ENCODE measurements at regions not wholly inside any gene's neighbourhood (a gene's known extent, or its start where the extent isn't known, plus 50 kb on each side); places are given as distances from the start of the nearest gene placed in this dataset.
"Not testable (repeated sequence)": the region's sequence is repeated elsewhere in the genome, so short reads cannot be mapped to it uniquely, and the experiment has no call there.

GRCh38 chr9:7739595-7739994 is 60.0 kb downstream of the DMAC1 start:
- DNase-seq: no peak

DNA sequence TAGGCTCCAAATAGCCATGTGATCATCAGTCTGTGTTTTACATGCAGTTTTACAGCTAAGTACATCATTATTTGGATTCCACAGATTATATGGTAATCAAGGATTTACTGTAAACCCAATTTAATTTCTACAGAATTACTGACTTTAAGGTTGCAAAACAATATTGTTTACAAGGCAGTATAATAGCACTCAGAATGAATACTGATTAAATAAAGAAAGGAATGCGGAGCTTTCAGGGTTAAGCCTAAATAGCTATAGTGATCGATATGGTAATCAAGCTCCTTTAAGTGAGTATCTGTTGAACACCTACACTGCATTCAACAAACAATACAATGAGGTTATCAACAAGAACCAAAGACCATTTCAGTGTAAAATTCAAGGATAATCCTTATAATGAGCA is 64.3 kb downstream of the DMAC1 start:
- no peak for DNase-seq

DNA sequence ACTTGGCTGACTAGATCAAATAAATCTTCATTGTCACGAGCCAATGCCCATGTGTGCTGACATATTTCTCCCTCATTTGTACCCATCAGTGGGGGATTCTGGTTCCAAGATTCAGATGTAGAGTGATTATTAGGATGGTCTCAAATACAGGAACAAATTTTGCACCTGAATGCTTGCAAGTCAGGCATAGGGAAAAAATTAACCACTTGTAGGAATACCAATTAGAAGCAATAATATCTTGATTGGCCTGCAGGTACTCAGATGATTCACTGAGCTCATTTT is 69.5 kb downstream of the DMAC1 start:
- DNase-seq: no peak

DNA sequence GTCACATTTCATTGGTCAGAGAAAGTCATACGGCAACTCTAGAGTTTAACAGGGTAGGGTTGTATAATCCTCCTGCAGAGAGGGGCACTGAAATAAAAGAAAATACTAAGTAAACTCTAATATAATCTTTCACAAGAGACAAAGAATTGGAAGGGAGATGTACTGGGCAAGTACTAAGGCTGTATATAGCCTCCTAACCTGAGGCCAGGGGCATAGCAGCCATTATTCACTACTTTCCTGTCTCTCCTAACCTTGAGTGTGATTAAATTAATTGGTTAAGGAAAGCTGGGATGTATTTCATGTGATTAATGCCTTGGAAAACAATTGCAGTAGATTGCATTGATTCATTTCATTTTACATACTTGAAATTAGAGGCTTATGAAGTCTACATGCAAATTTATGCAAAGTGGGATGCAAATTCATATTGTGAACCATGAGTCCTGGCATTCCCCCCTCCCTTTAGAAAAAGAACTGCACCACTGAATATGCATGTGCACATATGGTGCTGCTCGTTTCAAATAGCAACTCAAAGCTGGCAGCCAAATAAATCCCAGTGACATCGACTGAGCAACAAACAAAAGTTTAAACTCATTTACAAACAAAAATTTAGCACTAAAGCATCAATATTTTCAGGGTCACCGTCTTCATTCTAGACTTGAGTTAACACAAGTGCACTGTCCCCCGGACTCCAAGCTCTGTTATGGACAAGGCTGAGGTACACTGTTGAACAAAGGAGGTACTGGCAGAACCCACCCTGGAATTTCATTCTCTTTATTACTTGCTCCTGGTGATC is 70.0 kb downstream of the DMAC1 start:
- DNase-seq: no peak

- no peak for DNase-seq
Observed at GRCh38 chr9:7721291-7721690, 78.3 kb downstream of the DMAC1 start.

GRCh38 chr9:7713088-7713487 is 86.5 kb downstream of the DMAC1 start:
- not testable (repeated sequence) for DNase-seq

- DNase-seq: no peak
Observed at GRCh38 chr9:7710686-7711085, 88.9 kb downstream of the DMAC1 start.

GRCh38 chr9:7707934-7708333 is 91.6 kb downstream of the DMAC1 start:
- DNase-seq: no peak

- no peak for DNase-seq
Observed at GRCh38 chr9:7704543-7704942, 95.0 kb downstream of the DMAC1 start.

- no peak for DNase-seq
Observed at GRCh38 chr9:7691909-7692308, 107.7 kb downstream of the DMAC1 start.

GRCh38 chr9:7690014-7690413 is 109.6 kb downstream of the DMAC1 start:
- no peak for DNase-seq

DNA sequence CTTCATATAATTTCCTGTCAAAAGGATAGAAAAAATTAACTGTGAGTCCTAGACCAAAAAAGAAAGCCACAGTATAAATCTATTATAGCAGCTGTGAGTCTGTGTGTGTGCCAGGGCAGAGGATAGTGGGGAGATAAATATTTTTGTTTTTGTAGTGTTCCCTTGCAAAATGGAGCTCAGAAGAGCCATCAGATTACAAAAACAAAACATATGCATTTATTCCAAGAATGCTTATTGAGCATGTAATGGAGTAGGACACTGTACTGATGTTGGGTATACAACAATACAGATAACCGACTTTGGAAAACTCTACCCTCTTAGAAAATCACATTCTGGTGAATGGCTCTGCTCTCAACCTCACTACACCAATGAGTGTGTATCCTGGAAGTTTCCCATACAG is 111.0 kb downstream of the DMAC1 start:
- no peak for DNase-seq

GRCh38 chr9:7676609-7677156 is 122.9 kb downstream of the DMAC1 start:
- no peak for DNase-seq

- DNase-seq: no peak
Observed at GRCh38 chr9:7671847-7672246, 127.7 kb downstream of the DMAC1 start.

DNA sequence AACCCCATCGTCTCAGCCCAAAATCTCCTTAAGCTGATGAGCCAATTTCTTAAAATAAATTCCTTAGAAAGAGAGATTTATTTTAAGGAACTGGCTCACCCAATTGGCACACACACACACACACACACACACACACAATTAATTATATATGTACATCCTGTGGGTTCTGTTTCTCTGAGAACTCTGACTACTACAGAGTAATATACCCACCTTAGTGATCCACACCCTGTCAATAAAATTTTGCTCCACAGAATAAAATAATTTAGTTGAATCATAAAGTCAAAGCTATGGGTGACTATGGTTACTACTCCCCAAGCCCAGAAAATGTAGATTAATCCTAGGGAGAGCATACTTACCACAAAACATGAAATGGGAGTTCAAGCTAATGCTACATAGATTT is 131.0 kb downstream of the DMAC1 start:
- DNase-seq: no peak

DNA sequence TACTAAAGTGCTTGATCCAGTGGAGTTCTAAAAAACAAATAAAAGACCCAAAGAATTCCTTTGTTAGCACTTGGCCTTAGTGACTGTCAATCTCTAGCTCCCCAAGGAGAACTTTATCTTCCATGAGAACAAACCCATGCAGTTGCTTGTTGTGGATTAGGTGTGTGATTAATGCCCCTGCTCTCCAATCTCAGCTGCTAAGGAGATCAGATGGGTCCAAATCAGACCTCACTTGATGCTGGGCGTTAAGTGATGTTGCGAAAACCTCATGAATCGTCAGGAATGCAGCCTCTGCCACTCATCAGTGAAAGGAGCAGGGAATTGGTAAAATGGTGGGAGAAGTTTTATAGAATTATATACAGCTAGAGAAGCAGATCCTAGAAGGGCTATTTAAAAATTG is 133.7 kb downstream of the DMAC1 start:
- no peak for DNase-seq

DNA sequence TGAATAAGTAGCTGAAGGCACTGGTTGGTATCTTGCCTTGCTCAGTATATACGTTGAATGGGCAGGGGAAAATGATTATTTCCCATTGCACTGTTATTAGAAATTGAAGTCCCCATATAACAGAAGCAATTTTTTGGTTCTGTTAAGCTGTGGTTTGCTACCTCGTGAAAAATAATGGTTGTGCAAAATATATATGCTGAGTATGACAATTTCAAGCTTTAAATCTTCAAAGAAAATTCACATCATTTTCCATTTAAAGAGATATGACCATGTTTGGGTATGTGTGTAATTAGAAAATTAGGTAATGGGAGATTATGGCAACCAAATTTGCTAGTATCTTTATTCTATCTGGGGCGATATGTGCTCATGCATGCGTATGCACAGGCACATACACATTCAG is 139.8 kb downstream of the DMAC1 start:
- no peak for DNase-seq

GRCh38 chr9:7656636-7657035 is 142.9 kb downstream of the DMAC1 start:
- no peak for DNase-seq

DNA sequence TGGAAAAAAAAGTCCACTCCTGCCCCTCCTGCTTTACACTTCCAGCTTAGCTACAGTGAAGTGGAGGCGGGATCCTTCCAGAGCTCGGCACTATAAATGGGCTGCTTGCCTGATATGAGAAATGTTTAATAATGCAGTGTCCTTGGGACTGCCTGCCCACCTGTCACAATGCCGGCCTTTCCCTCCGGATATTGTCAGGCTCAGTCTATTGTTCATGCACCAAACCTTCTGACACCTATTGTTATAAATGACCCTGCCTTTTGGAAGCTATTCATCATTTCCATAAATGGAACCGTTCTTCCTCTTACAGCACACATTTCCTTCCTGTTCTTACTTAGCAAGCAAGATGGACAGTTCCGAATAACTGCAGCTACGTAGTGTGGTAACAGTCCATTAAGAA is 146.3 kb downstream of the DMAC1 start:
- DNase-seq: no peak

GRCh38 chr9:7640231-7640630 is 159.3 kb downstream of the DMAC1 start:
- DNase-seq: no peak

DNA sequence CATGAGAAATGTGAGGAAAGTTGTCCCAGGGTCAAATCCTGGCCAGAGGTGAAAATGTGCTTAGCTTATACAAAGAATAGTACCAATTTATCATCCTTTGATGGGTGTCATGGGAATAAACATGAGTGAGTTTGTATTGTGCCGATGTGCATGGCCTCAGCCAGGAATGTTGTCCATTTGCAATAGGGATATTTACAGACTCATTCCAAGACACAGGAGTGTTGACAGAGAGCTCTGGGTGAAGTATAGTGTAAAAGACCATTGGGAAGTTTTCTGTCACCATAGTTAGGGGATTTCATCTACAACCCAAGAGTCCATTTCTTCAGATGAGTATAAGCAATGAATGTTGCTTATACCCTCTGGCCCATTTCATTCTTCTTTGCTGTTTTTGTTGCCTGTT is 160.1 kb downstream of the DMAC1 start:
- DNase-seq: no peak

GRCh38 chr9:7636838-7637467 is 162.6 kb downstream of the DMAC1 start:
- DNase-seq: no peak

DNA sequence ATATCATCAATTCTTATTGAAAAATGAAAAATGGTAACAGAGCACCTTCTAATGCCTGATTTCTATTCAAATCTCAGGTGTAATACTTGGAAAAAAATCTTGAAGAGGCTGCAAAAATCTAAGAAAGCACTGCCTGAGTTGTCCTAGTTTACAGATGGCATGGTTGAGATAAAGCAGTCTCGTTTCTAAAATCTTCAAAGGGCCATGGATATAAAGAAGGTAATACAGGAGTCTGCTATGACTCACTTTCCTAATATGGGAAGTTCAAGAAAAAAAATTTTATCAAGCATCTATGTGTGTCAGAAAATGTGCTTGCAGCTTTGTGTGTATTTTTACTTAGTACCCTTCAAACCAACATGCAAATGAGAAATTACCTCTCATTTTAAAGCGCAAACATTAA is 163.3 kb downstream of the DMAC1 start:
- DNase-seq: no peak

DNA sequence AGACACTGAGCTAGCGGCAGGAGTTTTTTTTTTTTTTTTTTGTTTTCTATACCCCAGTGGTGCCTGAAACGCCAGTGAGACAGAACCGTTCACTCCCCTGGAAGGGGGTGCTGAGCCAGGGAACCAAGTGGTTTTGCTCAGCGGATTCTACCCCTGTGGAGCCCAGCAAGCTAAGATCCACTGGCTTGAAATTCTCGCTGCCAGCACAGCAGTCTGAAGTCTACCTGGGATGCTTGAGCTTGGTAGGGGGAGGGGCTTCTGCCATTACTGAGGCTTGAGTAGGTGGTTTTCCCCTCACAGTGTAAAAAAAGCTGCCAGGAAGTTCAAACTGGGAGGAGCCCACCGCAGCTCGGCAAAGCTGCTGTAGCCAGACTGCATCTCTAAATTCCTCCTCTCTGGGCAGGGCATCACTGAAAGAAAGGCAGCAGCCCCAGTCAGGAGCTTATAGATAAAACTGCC is 173.0 kb downstream of the DMAC1 start:
- DNase-seq: peak; percentile 15

DNA sequence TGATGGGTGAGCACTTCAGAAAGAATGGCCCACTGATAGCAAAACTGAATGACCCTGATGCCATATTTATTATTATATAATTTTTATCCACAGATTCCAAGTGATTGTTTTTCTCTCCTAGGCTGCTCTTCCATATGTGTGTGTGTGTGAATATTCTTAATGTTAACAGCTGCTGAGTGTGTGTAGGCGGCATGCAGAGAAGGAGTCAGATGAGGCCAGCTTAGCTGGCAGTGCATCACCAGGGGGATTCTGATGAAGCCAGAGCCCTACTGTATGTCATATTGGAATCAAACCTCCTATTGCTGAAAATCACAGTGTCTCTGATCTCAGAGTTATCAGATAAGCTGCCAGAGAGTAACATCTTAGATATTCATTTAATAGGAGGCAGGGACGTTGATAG is 177.1 kb downstream of the DMAC1 start:
- no peak for DNase-seq

All from stimulated activated CD4-positive, alpha-beta T cell treated with anti-CD3 and anti-CD28 coated beads, Interleukin-4, amount 100 ng/mL, for 24 hours (primary cell).